Frontal cortex (tissue), 3 donors: ENCODE measurements at regions not wholly inside any gene's neighbourhood (a gene's known extent, or its start where the extent isn't known, plus 50 kb on each side); places are given as distances from the start of the nearest gene placed in this dataset.
"Not testable (repeated sequence)": the region's sequence is repeated elsewhere in the genome, so short reads cannot be mapped to it uniquely, and the experiment has no call there.

ENCODE experiments used
- DNase-seq, 2 donors: peaks; one replicate each; pipeline ENCODE4 v3.0.0; 2012; ENCODE audit warnings: low spot score in 2 of 2
- FAIRE-seq: peaks from 2 replicates; lab custom pipeline; 2012; peaks lifted over from hg19 to GRCh38; lab: Jason Lieb, UNC
- donor health status: control.
- donor health status: control.
- donor health status: control.

- FAIRE-seq: not testable (repeated sequence)
Measured at GRCh38 chr16:29251571-29252011, 154.9 kb downstream of the NPIPB11 start.

GRCh38 chr16:29250923-29251434 lies 155.5 kb downstream of the NPIPB11 start:
- not testable (repeated sequence) for DNase-seq, FAIRE-seq

More at GRCh38 chr16:29251571-29252011, 154.9 kb downstream of the NPIPB11 start:
- DNase-seq: not testable (repeated sequence)

GRCh38 chr16:29250469-29250868 lies 156.0 kb downstream of the NPIPB11 start:
- not testable (repeated sequence) for DNase-seq, FAIRE-seq

- not testable (repeated sequence) for FAIRE-seq, DNase-seq
Measured at GRCh38 chr16:29248940-29249318, 157.6 kb downstream of the NPIPB11 start.

- FAIRE-seq, DNase-seq: not testable (repeated sequence)
Measured at GRCh38 chr16:29248306-29248939, 158.1 kb downstream of the NPIPB11 start.

- not testable (repeated sequence) for FAIRE-seq, DNase-seq
Measured at GRCh38 chr16:29246091-29246490, 160.4 kb downstream of the NPIPB11 start.

GRCh38 chr16:29237971-29238370 lies 168.5 kb downstream of the NPIPB11 start:
- DNase-seq: no peak
- no peak for FAIRE-seq

- FAIRE-seq, DNase-seq: not testable (repeated sequence)
Measured at GRCh38 chr16:29237495-29237894, 169.0 kb downstream of the NPIPB11 start.

GRCh38 chr16:29237023-29237422 lies 169.5 kb downstream of the NPIPB11 start:
- DNase-seq, FAIRE-seq: not testable (repeated sequence)

GRCh38 chr16:29235836-29236370 lies 170.6 kb downstream of the NPIPB11 start:
- not testable (repeated sequence) for FAIRE-seq, DNase-seq

- DNase-seq, FAIRE-seq: not testable (repeated sequence)
Measured at GRCh38 chr16:29234536-29235275, 171.8 kb downstream of the NPIPB11 start.

- FAIRE-seq, DNase-seq: not testable (repeated sequence)
Measured at GRCh38 chr16:29233705-29234404, 172.7 kb downstream of the NPIPB11 start.

GRCh38 chr16:29232811-29233704 lies 173.5 kb downstream of the NPIPB11 start:
- FAIRE-seq (no peak), DNase-seq (no peak)

- not testable (repeated sequence) for DNase-seq, FAIRE-seq
Measured at GRCh38 chr16:29232160-29232705, 174.3 kb downstream of the NPIPB11 start.

- DNase-seq: no peak
- FAIRE-seq: no peak
Measured at GRCh38 chr16:29231244-29231643, 175.3 kb downstream of the NPIPB11 start.

- FAIRE-seq (no peak), DNase-seq (no peak)
Measured at GRCh38 chr16:29230671-29231096, 175.8 kb downstream of the NPIPB11 start.

GRCh38 chr16:29230006-29230668 lies 176.4 kb downstream of the NPIPB11 start:
- FAIRE-seq, DNase-seq: not testable (repeated sequence)

- DNase-seq, FAIRE-seq: not testable (repeated sequence)
Measured at GRCh38 chr16:29229616-29230005, 176.9 kb downstream of the NPIPB11 start.
